Stomach (tissue), 4 donors: ENCODE measurements at regions not wholly inside any gene's neighbourhood (a gene's known extent, or its start where the extent isn't known, plus 50 kb on each side); places are given as distances from the start of the nearest gene placed in this dataset.

Experiments used
- CTCF ChIP-seq, 7 experiments: fragments of 450-650 bp in 4 of 7; fragments of 200-600 bp in 3 of 7; sonication (generic) in 3 of 7; IDR thresholded peaks; one replicate each; pipeline ENCODE4 v1.5.1; 2016 to 2019; ENCODE audit warnings: antibody characterized with exemption in 7 of 7, control low read depth in 2 of 7, mild to moderate bottlenecking in 1 of 7
- POLR2A ChIP-seq, 4 donors: fragments of 450-650 bp; IDR thresholded peaks; one replicate each; pipeline ENCODE4 v1.6.1; 2016; ENCODE audit warnings: antibody characterized with exemption in 4 of 4, control low read depth in 2 of 4, mild to moderate bottlenecking in 1 of 4, moderate library complexity in 1 of 4

- TF ChIP-seq CTCF (IDR thresholded peaks at IDR 0.05) (no peak), POLR2A (IDR thresholded peaks at IDR 0.05) (no peak)
Measured at GRCh38 chr4:129346734-129347133, 250.8 kb downstream of the C4orf33 start.
